CD14-positive monocyte (primary cell): ENCODE measurements at regions not wholly inside any gene's neighbourhood (a gene's known extent, or its start where the extent isn't known, plus 50 kb on each side); places are given as distances from the start of the nearest gene placed in this dataset.

Experiments
- DNase-seq, 3 donors: peaks; one replicate each; pipeline ENCODE4 v3.0.0-alpha.2; 2011 to 2022
- H2AFZ ChIP-seq: 2 replicates; pipeline ENCODE4 v1.6.0; 2012; ENCODE audit warnings: mild to moderate bottlenecking, low read depth, low read length, inconsistent platforms; ENCODE audit not compliant: insufficient read depth, poor library complexity, severe bottlenecking
- H3K27ac ChIP-seq, 2 donors: 1 replicate in 1 of 2; 2 replicates in 1 of 2; pipeline ENCODE4 v1.5.1; 2012 to 2013; ENCODE audit warnings: low read length in 2 of 2, control low read depth in 1 of 2, inconsistent platforms in 1 of 2, low read depth in 1 of 2, mild to moderate bottlenecking in 1 of 2
- H3K27me3 ChIP-seq, 2 donors: one replicate each; pipeline versions ENCODE4 v1.6.0 to v1.6.1; 2011 to 2013; ENCODE audit warnings: low read length in 2 of 2; ENCODE audit not compliant: control insufficient read depth in 2 of 2, insufficient read depth in 2 of 2
- H3K36me3 ChIP-seq, 2 donors: replicated peaks in 1 of 2; 1 replicate in 1 of 2; 2 replicates in 1 of 2; pipeline versions ENCODE4 v1.5.1 to v1.6.1; 2012 to 2013; ENCODE audit warnings: low read length in 2 of 2, control low read depth in 1 of 2, inconsistent platforms in 1 of 2, mild to moderate bottlenecking in 1 of 2; ENCODE audit not compliant: insufficient read depth in 2 of 2, control insufficient read depth in 1 of 2
- H3K4me1 ChIP-seq, 2 donors: 1 replicate in 1 of 2; 2 replicates in 1 of 2; pipeline versions ENCODE4 v1.5.1 to v1.6.1; 2012 to 2013; ENCODE audit warnings: low read length in 2 of 2, control low read depth in 1 of 2, inconsistent platforms in 1 of 2, mild to moderate bottlenecking in 1 of 2, moderate library complexity in 1 of 2; ENCODE audit not compliant: insufficient read depth in 2 of 2, control insufficient read depth in 1 of 2
- H3K4me2 ChIP-seq: replicated peaks from 2 replicates; pipeline ENCODE3; 2012; ENCODE audit warnings: low read length, moderate library complexity, mild to moderate bottlenecking; ENCODE audit not compliant: poor library complexity, severe bottlenecking; ENCODE audit errors: extremely low read depth
- H3K4me3 ChIP-seq, 3 experiments: fragments of 200-600 bp in 1 of 3; sonication (generic) in 1 of 3; replicated peaks in 1 of 3; 1 replicate in 2 of 3; 2 replicates in 1 of 3; pipeline ENCODE4 v1.5.1; 2011 to 2013; ENCODE audit warnings: low read length in 3 of 3, mild to moderate bottlenecking in 3 of 3, control low read depth in 2 of 3, low read depth in 2 of 3, inconsistent platforms in 1 of 3, moderate library complexity in 1 of 3
- H3K79me2 ChIP-seq: 2 replicates; pipeline ENCODE4 v1.6.0; 2012; ENCODE audit warnings: mild to moderate bottlenecking, control low read depth, inconsistent platforms, low read length, moderate library complexity; ENCODE audit not compliant: insufficient read depth
- H3K9ac ChIP-seq: 2 replicates; pipeline ENCODE4 v1.6.0; 2017; ENCODE audit warnings: low read length, mild to moderate bottlenecking; ENCODE audit not compliant: insufficient read depth, poor library complexity, severe bottlenecking
- H3K9me3 ChIP-seq, 2 donors: replicated peaks in 1 of 2; 1 replicate in 1 of 2; 2 replicates in 1 of 2; pipeline versions ENCODE4 v1.5.1 to v1.6.1; 2012 to 2013; ENCODE audit warnings: low read length in 2 of 2, control low read depth in 1 of 2; ENCODE audit not compliant: control insufficient read depth in 1 of 2, insufficient read depth in 1 of 2
- H4K20me1 ChIP-seq: 2 replicates; pipeline ENCODE4 v1.6.0; 2012; ENCODE audit warnings: mild to moderate bottlenecking, low read length, control low read depth, moderate library complexity; ENCODE audit not compliant: insufficient read depth
- H3K27ac Mint-ChIP-seq, 7 donors: one replicate each; pipeline ENCODE4 v1.8.0; 2020; ENCODE audit warnings: mild to moderate bottlenecking in 7 of 7, mixed read lengths in 7 of 7, moderate library complexity in 6 of 7, inconsistent platforms in 2 of 7
- H3K27me3 Mint-ChIP-seq, 3 donors: one replicate each; pipeline ENCODE4 v1.8.0; 2021 to 2022; ENCODE audit warnings: low read depth in 3 of 3, mild to moderate bottlenecking in 3 of 3, mixed read lengths in 3 of 3, moderate library complexity in 3 of 3, inconsistent platforms in 1 of 3
- H3K36me3 Mint-ChIP-seq, 2 donors: one replicate each; pipeline ENCODE4 v1.8.0; 2020; ENCODE audit warnings: mixed read lengths in 2 of 2, inconsistent platforms in 1 of 2, mild to moderate bottlenecking in 1 of 2
- H3K4me1 Mint-ChIP-seq: one replicate; pipeline ENCODE4 v1.8.0; 2020; ENCODE audit warnings: mild to moderate bottlenecking, mixed read lengths
- H3K4me3 Mint-ChIP-seq, 2 donors: one replicate each; pipeline ENCODE4 v1.8.0; 2020; ENCODE audit warnings: mild to moderate bottlenecking in 2 of 2, mixed read lengths in 2 of 2, moderate library complexity in 1 of 2
- H3K9me3 Mint-ChIP-seq, 7 donors: one replicate each; pipeline ENCODE4 v1.8.0; 2020 to 2022; ENCODE audit warnings: mixed read lengths in 7 of 7, mild to moderate bottlenecking in 6 of 7, moderate library complexity in 6 of 7, inconsistent platforms in 2 of 7
- CTCF ChIP-seq: fragments of 200-600 bp; IDR thresholded peaks from one replicate; pipeline ENCODE4 v1.8.0; 2022; ENCODE audit warnings: antibody characterized with exemption, mild to moderate bottlenecking
- whole genome bisulfite sequencing: methylation state at CpG from one replicate; pipeline ENCODE4 v1.1.5; 2013; ENCODE audit warnings: missing lambda C conversion rate; ENCODE audit not compliant: insufficient coverage; 5-methylcytosine and 5-hydroxymethylcytosine counted together
- intact Hi-C, 2 donors: fragments of 100-400 bp; cut with micrococcal nuclease; formaldehyde crosslinking; loops; one replicate each; pipeline versions ENCODE4 v1.15.0 to v1.15.1; 2023

- no peaks in the 10 kb centered on the region for H3K36me3 Mint-ChIP-seq
- H2AFZ ChIP-seq, result no peak overlapping the region
- no peaks in the 10 kb centered on the region for H3K27me3 ChIP-seq
- no peaks in the 10 kb centered on the region for H3K36me3 ChIP-seq
- peaks cover 0 to 3% (median 1%) of the 10 kb centered on the region in 7 donors for H3K9me3 Mint-ChIP-seq
- no peak overlapping the region for H3K27ac Mint-ChIP-seq
- no peak overlapping the region for H3K27ac ChIP-seq
- no peak overlapping the region for H3K4me3 ChIP-seq
- no peaks in the 10 kb centered on the region for H4K20me1 ChIP-seq
- H3K4me2 ChIP-seq, result no peak overlapping the region
- WGBS, result 78% methylated on average over 7 of the region's 7 CpGs
- H3K79me2 ChIP-seq, result no peaks in the 10 kb centered on the region
- no peaks in the 10 kb centered on the region for H3K27me3 Mint-ChIP-seq
- intact Hi-C loops, result no loop called here
- no peak for TF ChIP-seq CTCF
- no peaks in the 10 kb centered on the region for H3K4me1 ChIP-seq
- peaks cover 0 to 14% of the 10 kb centered on the region in 2 donors for H3K9me3 ChIP-seq
- H3K9ac ChIP-seq, result no peak overlapping the region
- H3K4me1 Mint-ChIP-seq, result no peaks in the 10 kb centered on the region
- H3K4me3 Mint-ChIP-seq, result no peak overlapping the region
- DNase-seq, result no peak
These were observed 557.0 kb upstream of the GNPDA2 start for GRCh38 chr4:45283352-45283751.

- no peaks in the 10 kb centered on the region for H4K20me1 ChIP-seq
- H3K4me3 Mint-ChIP-seq, result no peak overlapping the region
- no peak for DNase-seq
- WGBS, result 71% methylated on average over 1 of the region's 1 CpG
- H3K4me1 Mint-ChIP-seq, result no peaks in the 10 kb centered on the region
- H3K4me2 ChIP-seq, result no peak overlapping the region
- H3K27me3 Mint-ChIP-seq, result no peaks in the 10 kb centered on the region
- no peak overlapping the region for H3K4me3 ChIP-seq
- peaks cover 0 to 14% of the 10 kb centered on the region in 2 donors for H3K9me3 ChIP-seq
- H3K36me3 ChIP-seq, result no peaks in the 10 kb centered on the region
- TF ChIP-seq CTCF, result no peak
- H3K36me3 Mint-ChIP-seq, result no peaks in the 10 kb centered on the region
- intact Hi-C loops, result no loop called here
- no peaks in the 10 kb centered on the region for H3K79me2 ChIP-seq
- H3K9me3 Mint-ChIP-seq, result peaks cover 0 to 3% (median 1%) of the 10 kb centered on the region in 7 donors
- no peaks in the 10 kb centered on the region for H3K4me1 ChIP-seq
- no peak overlapping the region for H3K27ac Mint-ChIP-seq
- H3K27ac ChIP-seq, result no peak overlapping the region
- H2AFZ ChIP-seq, result no peak overlapping the region
- H3K9ac ChIP-seq, result no peak overlapping the region
- no peaks in the 10 kb centered on the region for H3K27me3 ChIP-seq
These were observed 553.8 kb upstream of the GNPDA2 start for GRCh38 chr4:45280121-45280520.
